Fibroblast of the conjunctiva (primary cell): ENCODE measurements at regions not wholly inside any gene's neighbourhood (a gene's known extent, or its start where the extent isn't known, plus 50 kb on each side); places are given as distances from the start of the nearest gene placed in this dataset.

Experiments
- DNase-seq: peaks from one replicate; pipeline ENCODE4 v3.0.0-alpha.2; 2010; ENCODE audit warnings: low read depth

GRCh38 chr4:96784336-96784735 lies 944.4 kb downstream of the PDHA2 start:
- no peak for DNase-seq

GRCh38 chr4:96786306-96786705 lies 946.4 kb downstream of the PDHA2 start:
- DNase-seq: no peak

- no peak for DNase-seq
These were observed 947.9 kb downstream of the PDHA2 start for GRCh38 chr4:96787766-96788165.

- DNase-seq: no peak
These were observed 969.7 kb downstream of the PDHA2 start for GRCh38 chr4:96809563-96809962.

- no peak for DNase-seq
These were observed 987.2 kb downstream of the PDHA2 start for GRCh38 chr4:96827086-96827485.

- no peak for DNase-seq
These were observed 993.9 kb downstream of the PDHA2 start for GRCh38 chr4:96833831-96834230.

- no peak for DNase-seq
These were observed 996.1 kb downstream of the PDHA2 start for GRCh38 chr4:96835991-96836390.

GRCh38 chr4:96839441-96839840 lies 999.5 kb downstream of the PDHA2 start:
- no peak for DNase-seq

- no peak for DNase-seq
These were observed 1001.9 kb downstream of the PDHA2 start for GRCh38 chr4:96841801-96842200.

GRCh38 chr4:96844858-96845490 lies 1005.1 kb downstream of the PDHA2 start:
- no peak for DNase-seq

- no peak for DNase-seq
These were observed 1005.9 kb downstream of the PDHA2 start for GRCh38 chr4:96845819-96846218.

GRCh38 chr4:96874657-96875056 lies 1034.8 kb downstream of the PDHA2 start:
- DNase-seq: no peak

GRCh38 chr4:96879527-96879926 lies 1039.6 kb downstream of the PDHA2 start:
- no peak for DNase-seq

GRCh38 chr4:96887857-96888256 lies 1048.0 kb downstream of the PDHA2 start:
- DNase-seq: no peak

- no peak for DNase-seq
These were observed 1054.7 kb downstream of the PDHA2 start for GRCh38 chr4:96894621-96895020.

- no peak for DNase-seq
These were observed 1055.9 kb downstream of the PDHA2 start for GRCh38 chr4:96895826-96896225.

- DNase-seq: no peak
These were observed 1072.8 kb downstream of the PDHA2 start for GRCh38 chr4:96912716-96913115.

GRCh38 chr4:96913441-96914080 lies 1073.7 kb downstream of the PDHA2 start:
- DNase-seq: no peak

GRCh38 chr4:96916711-96917110 lies 1076.8 kb downstream of the PDHA2 start:
- DNase-seq: no peak

- no peak for DNase-seq
These were observed 1097.0 kb downstream of the PDHA2 start for GRCh38 chr4:96936886-96937285.

GRCh38 chr4:96946552-96946951 lies 1106.7 kb downstream of the PDHA2 start:
- no peak for DNase-seq

GRCh38 chr4:96952610-96953009 lies 1112.7 kb downstream of the PDHA2 start:
- DNase-seq: no peak

- no peak for DNase-seq
These were observed 1115.3 kb downstream of the PDHA2 start for GRCh38 chr4:96955226-96955625.

- no peak for DNase-seq
These were observed 1115.8 kb downstream of the PDHA2 start for GRCh38 chr4:96955691-96956090.
